ENCODE measurements at regions not wholly inside any gene's neighbourhood (a gene's known extent, or its start where the extent isn't known, plus 50 kb on each side); places are given as distances from the start of the nearest gene placed in this dataset.

GRCh38 chr6:170232186-170233002, 58.5 kb downstream of the DLL1 start:
- DNase-seq (ENCODE audit: low read depth, low spot score): no peak
- Histone ChIP-seq H3K36me3 (ENCODE audit: insufficient read depth, insufficient read length, low read length) (no peaks in the 10 kb centered on the region), H3K4me1 (ENCODE audit: insufficient read depth, insufficient read length) (peaks cover 5% of the 10 kb centered on the region), H3K4me3 (ENCODE audit: insufficient read length, low read depth) (no peak overlapping the region), H3K9me3 (ENCODE audit: insufficient read depth, low read length) (peaks cover 8% of the 10 kb centered on the region; the same call in 1 of the 2 replicates), H3K9ac (ENCODE audit: insufficient read length, low read depth) (no peak overlapping the region), H3K27me3 (ENCODE audit: insufficient read depth, insufficient read length) (peaks cover 3% of the 10 kb centered on the region)
- TF ChIP-seq ZNF274 (IDR thresholded peaks at IDR 0.05; ENCODE audit: low read depth, low read length) (no peak), SUZ12 (IDR thresholded peaks at IDR 0.05; ENCODE audit: extremely low read depth, insufficient read depth, insufficient read length) (no peak), YY1 (IDR thresholded peaks at IDR 0.05; ENCODE audit: insufficient read depth, insufficient read length) (no peak)

DNA sequence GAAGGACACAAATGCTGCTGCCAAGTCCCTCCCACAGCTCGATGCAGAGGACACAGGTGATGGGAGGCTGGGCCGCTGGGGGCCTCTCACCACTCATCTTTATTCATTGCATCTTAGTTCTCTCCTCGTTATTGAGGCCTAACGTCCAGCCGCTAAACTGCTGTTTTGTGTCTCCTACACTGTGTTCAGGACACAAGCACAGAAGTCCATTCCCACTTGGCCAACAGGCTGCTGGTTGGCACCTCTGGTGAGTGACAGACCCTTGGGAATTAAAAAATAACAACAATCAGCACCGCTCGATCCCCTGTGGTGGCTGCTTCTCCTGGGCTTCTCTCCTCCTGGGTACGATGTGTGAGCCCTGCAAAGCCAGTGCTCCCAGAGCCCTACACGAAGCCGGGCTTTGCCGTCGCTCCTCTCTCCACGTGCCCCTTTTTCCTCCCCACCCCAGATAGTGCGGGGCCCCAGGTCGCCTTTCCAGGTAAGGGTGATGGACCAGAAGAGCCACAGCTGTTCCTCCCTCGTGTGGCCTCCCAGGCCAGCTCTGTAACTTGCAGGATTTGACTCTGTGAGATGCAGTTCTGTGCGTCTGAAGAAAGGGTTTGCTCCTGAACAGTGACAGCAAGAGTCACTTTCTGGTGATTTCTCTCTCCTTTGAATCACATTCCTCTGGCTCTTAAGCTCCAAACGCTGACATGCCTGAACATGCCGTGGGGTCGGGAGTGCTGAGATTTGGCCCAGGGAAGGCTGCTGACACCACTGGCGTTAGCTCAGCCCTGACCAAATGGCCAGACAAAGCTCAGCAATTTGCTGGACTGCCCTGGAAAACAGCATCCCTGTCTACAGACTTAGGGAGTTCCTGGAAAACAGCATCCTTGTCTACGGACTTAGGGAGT, 59.3 kb downstream of the DLL1 start:
- peaks cover 5% of the 10 kb centered on the region for H3K4me1 ChIP-seq (ENCODE audit: insufficient read depth, insufficient read length)
- no peak for TF ChIP-seq SUZ12 (IDR thresholded peaks at IDR 0.05; ENCODE audit: extremely low read depth, insufficient read depth, insufficient read length)
- no peak for TF ChIP-seq ZNF274 (IDR thresholded peaks at IDR 0.05; ENCODE audit: low read depth, low read length)
- no peak for TF ChIP-seq YY1 (IDR thresholded peaks at IDR 0.05; ENCODE audit: insufficient read depth, insufficient read length)
- H3K36me3 ChIP-seq (ENCODE audit: insufficient read depth, insufficient read length, low read length): no peaks in the 10 kb centered on the region
- H3K9me3 ChIP-seq (ENCODE audit: insufficient read depth, low read length): peaks cover 8% of the 10 kb centered on the region; the same call in 1 of the 2 replicates
- no peak overlapping the region for H3K9ac ChIP-seq (ENCODE audit: insufficient read length, low read depth)
- H3K27me3 ChIP-seq (ENCODE audit: insufficient read depth, insufficient read length): peaks cover 3% of the 10 kb centered on the region
- DNase-seq (ENCODE audit: low read depth, low spot score): no peak
- H3K4me3 ChIP-seq (ENCODE audit: insufficient read length, low read depth): no peak overlapping the region

- peaks cover 8% of the 10 kb centered on the region; the same call in 1 of the 2 replicates for H3K9me3 ChIP-seq (ENCODE audit: insufficient read depth, low read length)
- DNase-seq (ENCODE audit: low read depth, low spot score): no peak
Measured at GRCh38 chr6:170230520-170231292, 60.2 kb downstream of the DLL1 start.

DNA sequence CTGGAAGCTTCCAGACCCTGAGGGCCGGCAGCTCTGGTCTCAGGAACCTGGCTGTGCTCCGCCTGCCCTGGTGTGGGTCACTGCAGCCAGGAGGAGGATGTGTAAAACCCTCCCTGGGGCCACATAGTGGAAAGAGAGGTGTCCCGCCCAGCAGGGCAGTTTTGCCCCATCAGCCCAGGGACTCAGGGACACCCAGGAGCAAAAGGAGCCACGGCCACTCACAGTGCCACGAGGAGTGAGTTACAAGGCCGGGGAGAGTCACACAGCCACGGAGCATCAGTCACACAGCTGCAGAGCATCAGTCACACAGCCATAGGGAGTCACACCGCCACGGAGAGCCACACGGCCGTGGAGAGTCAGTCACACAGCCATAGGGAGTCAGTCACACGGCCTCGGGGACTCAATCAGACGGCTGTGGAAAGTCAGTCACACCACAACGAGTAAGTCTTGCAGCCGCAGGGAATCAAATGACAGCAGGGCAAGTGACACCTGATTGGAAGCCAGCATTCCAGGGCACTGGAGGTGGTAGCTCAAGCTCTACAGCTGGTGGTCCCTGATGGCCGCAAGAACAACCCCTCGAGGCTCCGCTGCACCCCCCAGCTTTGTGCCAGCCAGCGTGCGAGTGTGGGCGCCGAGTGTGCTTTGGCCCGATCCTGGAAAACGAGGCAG, 60.9 kb downstream of the DLL1 start:
- Histone ChIP-seq H3K9ac (ENCODE audit: insufficient read length, low read depth) (no peak overlapping the region), H3K27me3 (ENCODE audit: insufficient read depth, insufficient read length) (peaks cover 3% of the 10 kb centered on the region), H3K4me1 (ENCODE audit: insufficient read depth, insufficient read length) (peaks cover 3% of the 10 kb centered on the region), H3K9me3 (ENCODE audit: insufficient read depth, low read length) (peaks cover 8% of the 10 kb centered on the region; the same call in 1 of the 2 replicates), H3K4me3 (ENCODE audit: insufficient read length, low read depth) (no peak overlapping the region), H3K36me3 (ENCODE audit: insufficient read depth, insufficient read length, low read length) (no peaks in the 10 kb centered on the region)
- no peak for TF ChIP-seq SUZ12 (IDR thresholded peaks at IDR 0.05; ENCODE audit: extremely low read depth, insufficient read depth, insufficient read length)
- TF ChIP-seq YY1 (IDR thresholded peaks at IDR 0.05; ENCODE audit: insufficient read depth, insufficient read length): no peak
- no peak for TF ChIP-seq ZNF274 (IDR thresholded peaks at IDR 0.05; ENCODE audit: low read depth, low read length)
- DNase-seq (ENCODE audit: low read depth, low spot score): no peak

More at GRCh38 chr6:170230520-170231292, 60.2 kb downstream of the DLL1 start:
- H3K4me3 ChIP-seq (ENCODE audit: insufficient read length, low read depth): no peak overlapping the region
- peaks cover 5% of the 10 kb centered on the region for H3K4me1 ChIP-seq (ENCODE audit: insufficient read depth, insufficient read length)
- no peak overlapping the region for H3K9ac ChIP-seq (ENCODE audit: insufficient read length, low read depth)
- H3K36me3 ChIP-seq (ENCODE audit: insufficient read depth, insufficient read length, low read length): no peaks in the 10 kb centered on the region
- peaks cover 3% of the 10 kb centered on the region for H3K27me3 ChIP-seq (ENCODE audit: insufficient read depth, insufficient read length)
- TF ChIP-seq SUZ12 (IDR thresholded peaks at IDR 0.05; ENCODE audit: extremely low read depth, insufficient read depth, insufficient read length) (no peak), ZNF274 (IDR thresholded peaks at IDR 0.05; ENCODE audit: low read depth, low read length) (no peak), YY1 (IDR thresholded peaks at IDR 0.05; ENCODE audit: insufficient read depth, insufficient read length) (no peak)

GRCh38 chr6:170229396-170229795, 61.5 kb downstream of the DLL1 start:
- no peaks in the 10 kb centered on the region for H3K36me3 ChIP-seq (ENCODE audit: insufficient read depth, insufficient read length, low read length)
- no peak overlapping the region for H3K9ac ChIP-seq (ENCODE audit: insufficient read length, low read depth)
- peaks cover 8% of the 10 kb centered on the region; the same call in 1 of the 2 replicates for H3K9me3 ChIP-seq (ENCODE audit: insufficient read depth, low read length)
- TF ChIP-seq SUZ12 (IDR thresholded peaks at IDR 0.05; ENCODE audit: extremely low read depth, insufficient read depth, insufficient read length) (no peak), ZNF274 (IDR thresholded peaks at IDR 0.05; ENCODE audit: low read depth, low read length) (no peak), YY1 (IDR thresholded peaks at IDR 0.05; ENCODE audit: insufficient read depth, insufficient read length) (no peak)
- H3K4me1 ChIP-seq (ENCODE audit: insufficient read depth, insufficient read length): peaks cover 6% of the 10 kb centered on the region
- peaks cover 3% of the 10 kb centered on the region for H3K27me3 ChIP-seq (ENCODE audit: insufficient read depth, insufficient read length)
- H3K4me3 ChIP-seq (ENCODE audit: insufficient read length, low read depth): no peak overlapping the region
- DNase-seq (ENCODE audit: low read depth, low spot score): no peak

GRCh38 chr6:170228946-170229310, 62.0 kb downstream of the DLL1 start:
- Histone ChIP-seq H3K9ac (ENCODE audit: insufficient read length, low read depth) (no peak overlapping the region), H3K27me3 (ENCODE audit: insufficient read depth, insufficient read length) (peaks cover 3% of the 10 kb centered on the region), H3K9me3 (ENCODE audit: insufficient read depth, low read length) (peaks cover 8% of the 10 kb centered on the region; the same call in 1 of the 2 replicates), H3K36me3 (ENCODE audit: insufficient read depth, insufficient read length, low read length) (no peaks in the 10 kb centered on the region), H3K4me3 (ENCODE audit: insufficient read length, low read depth) (no peak overlapping the region), H3K4me1 (ENCODE audit: insufficient read depth, insufficient read length) (peaks cover 5% of the 10 kb centered on the region)
- no peak for DNase-seq (ENCODE audit: low read depth, low spot score)
- TF ChIP-seq ZNF274 (IDR thresholded peaks at IDR 0.05; ENCODE audit: low read depth, low read length) (no peak), SUZ12 (IDR thresholded peaks at IDR 0.05; ENCODE audit: extremely low read depth, insufficient read depth, insufficient read length) (no peak), YY1 (IDR thresholded peaks at IDR 0.05; ENCODE audit: insufficient read depth, insufficient read length) (no peak)

Measured in NT2/D1 (cell line).